NOMO-1 (cell line): ENCODE measurements at regions not wholly inside any gene's neighbourhood (a gene's known extent, or its start where the extent isn't known, plus 50 kb on each side); places are given as distances from the start of the nearest gene placed in this dataset.

Experiments used
- DNase-seq, 2 experiments: peaks; one replicate each; lab custom pipeline; 2025; ENCODE audit not compliant: unreplicated experiment in 2 of 2; lab: John Stamatoyannopoulos, UW

DNA sequence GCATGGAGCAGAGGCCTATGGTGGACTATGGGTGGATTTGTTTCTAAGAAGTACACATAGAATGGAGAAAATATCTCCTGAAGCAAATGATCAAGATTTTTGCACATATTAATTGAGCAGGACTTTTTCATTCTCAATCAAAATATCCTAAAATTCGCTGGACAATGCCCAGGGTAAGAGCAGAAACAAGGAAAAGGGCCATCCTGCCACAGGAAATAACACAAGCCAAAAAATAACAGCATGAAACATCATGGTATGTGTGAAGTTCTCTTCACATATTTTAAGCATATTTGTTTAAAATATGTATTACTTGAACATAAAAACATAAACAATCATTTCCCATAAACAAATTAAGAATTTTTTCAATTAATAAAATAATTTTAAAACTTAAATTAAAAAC lies 868.9 kb downstream of the EPHA7 start:
- DNase-seq = no peak

GRCh38 chr6:92545861-92546260 lies 873.5 kb downstream of the EPHA7 start:
- DNase-seq = no peak

DNA sequence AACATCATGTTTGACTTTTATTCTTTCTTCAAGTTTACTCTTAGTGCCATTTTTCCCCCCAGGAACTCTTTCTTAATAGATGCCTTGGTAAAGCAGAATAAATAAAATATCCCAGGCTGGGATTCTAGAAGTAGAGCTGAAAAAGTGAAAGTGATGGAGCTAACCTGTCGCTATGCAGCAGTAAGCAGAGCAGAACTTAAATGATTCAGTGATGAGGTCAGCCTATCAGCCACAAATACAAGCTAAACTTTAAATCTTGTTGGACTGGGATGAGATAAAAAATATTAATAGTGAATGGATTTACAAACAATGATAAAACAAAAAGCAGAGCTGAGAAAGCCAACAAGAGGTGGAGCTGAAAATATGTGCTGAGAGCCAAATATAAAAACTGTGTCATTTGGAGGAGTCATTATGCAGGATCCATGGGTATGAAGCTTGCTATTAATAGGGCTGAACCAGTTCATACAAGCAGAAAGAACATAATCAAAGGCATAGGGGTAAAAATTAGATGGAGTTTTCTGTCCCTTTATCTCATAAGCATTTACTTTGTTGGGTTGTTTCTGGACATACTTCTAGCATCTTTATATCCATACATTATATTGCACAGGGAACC lies 877.8 kb downstream of the EPHA7 start:
- DNase-seq = no peak

- DNase-seq = no peak
These were observed 880.4 kb downstream of the EPHA7 start for GRCh38 chr6:92538926-92539325.

- no peak for DNase-seq
These were observed 881.1 kb downstream of the EPHA7 start for GRCh38 chr6:92538275-92538674.

DNA sequence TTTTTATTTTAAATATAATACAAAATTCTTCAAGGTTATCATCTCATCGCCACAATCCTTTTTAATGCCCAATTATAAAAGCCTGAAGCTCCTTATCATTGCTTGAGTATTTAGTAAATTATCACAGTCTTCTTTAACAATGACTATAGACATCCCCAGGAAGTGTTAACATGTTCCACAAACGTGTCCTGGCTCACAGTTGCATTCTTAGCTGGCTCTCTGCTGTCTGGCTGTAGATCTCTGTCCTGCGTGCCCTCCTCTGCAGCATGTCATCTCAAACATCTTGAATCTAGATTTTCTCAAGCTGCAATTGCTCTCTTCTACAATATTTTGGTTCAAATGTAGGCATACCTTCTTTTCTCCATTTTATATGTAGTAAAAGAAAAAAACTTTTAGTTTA lies 885.2 kb downstream of the EPHA7 start:
- no peak for DNase-seq

GRCh38 chr6:92522589-92522988 lies 896.8 kb downstream of the EPHA7 start:
- no peak for DNase-seq

- DNase-seq = no peak
These were observed 897.8 kb downstream of the EPHA7 start for GRCh38 chr6:92521553-92521952.

DNA sequence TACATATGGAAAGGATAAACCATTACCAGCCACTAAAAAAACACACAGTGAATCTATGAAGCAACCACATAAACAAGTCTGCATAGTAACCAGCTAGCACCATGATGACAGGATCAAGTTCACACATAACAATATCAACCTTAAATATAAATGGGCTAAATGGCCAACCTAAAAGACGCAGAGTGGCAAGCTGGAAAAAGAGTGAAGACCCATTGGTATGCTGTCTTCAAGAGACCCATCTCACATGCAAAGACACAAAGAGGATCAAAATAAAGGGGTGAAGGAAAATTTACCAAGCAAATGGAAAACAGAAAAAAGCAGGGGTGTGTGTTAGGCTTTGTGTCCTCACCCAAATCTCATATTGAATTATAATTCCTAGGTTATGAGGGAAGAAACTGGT lies 909.2 kb downstream of the EPHA7 start:
- DNase-seq = no peak

- no peak for DNase-seq
These were observed 911.8 kb downstream of the EPHA7 start for GRCh38 chr6:92507552-92507951.

DNA sequence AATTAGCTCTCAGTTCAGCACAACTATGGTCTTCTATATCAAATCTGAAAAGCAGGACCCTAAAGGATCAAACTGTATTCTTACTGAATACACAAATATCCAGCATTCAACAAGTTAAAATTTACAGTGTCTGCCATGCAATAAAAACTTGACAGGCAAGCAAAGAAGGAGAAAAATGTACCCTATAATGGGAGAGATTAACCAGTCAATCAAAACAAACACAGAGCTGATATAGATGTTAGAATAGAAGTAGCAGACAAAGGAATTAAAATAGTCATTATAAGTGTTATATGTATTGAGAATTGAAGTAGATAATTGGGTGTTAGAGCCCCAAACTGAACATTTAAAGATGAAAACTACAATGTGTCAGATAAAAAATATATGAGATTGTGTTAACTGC lies 914.9 kb downstream of the EPHA7 start:
- DNase-seq = no peak

- no peak for DNase-seq
These were observed 922.1 kb downstream of the EPHA7 start for GRCh38 chr6:92497281-92497680.

- no peak for DNase-seq
These were observed 922.8 kb downstream of the EPHA7 start for GRCh38 chr6:92496527-92496926.

GRCh38 chr6:92495242-92495641 lies 924.1 kb downstream of the EPHA7 start:
- no peak for DNase-seq

DNA sequence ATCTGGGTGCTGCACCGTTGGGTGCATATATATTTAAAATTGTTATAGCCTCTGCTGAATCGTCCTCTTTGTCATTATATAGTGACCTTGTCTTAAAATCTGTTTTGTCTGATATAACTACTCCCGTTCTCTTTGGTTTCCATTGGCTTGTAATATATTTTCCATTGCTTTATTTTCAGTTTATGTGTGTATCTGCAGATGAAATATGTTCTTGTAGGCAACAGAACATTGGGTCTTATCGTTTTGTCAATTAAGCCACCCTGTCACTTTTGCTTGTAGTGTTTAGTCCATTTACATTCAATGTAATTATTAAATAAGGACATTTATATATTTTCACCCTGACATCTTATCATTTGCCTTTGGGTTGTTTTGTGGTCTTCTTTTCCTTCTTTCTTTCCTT lies 933.9 kb downstream of the EPHA7 start:
- no peak for DNase-seq

GRCh38 chr6:92479831-92480230 lies 939.5 kb downstream of the EPHA7 start:
- no peak for DNase-seq

- no peak for DNase-seq
These were observed 946.3 kb downstream of the EPHA7 start for GRCh38 chr6:92473056-92473455.

- DNase-seq = no peak
These were observed 950.1 kb downstream of the EPHA7 start for GRCh38 chr6:92469186-92469828.

DNA sequence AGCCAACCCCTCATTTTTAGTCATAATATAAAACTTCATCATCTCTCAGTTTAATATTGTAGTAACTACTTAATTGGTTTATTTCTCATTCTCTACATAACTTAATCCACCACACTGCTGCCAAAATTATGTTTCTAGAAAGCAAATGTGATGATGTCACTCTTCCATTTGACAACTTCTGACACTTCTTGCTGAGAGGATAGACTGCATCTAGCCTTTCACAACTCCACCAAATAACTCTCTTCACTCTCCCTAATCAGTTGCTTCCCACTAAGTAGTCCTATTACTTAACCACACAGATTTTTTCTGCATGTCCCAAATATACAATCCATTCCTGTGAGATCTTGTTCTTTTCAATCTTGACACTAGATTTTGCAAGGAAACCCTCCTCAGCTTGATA lies 951.3 kb downstream of the EPHA7 start:
- no peak for DNase-seq

- DNase-seq = no peak
These were observed 959.2 kb downstream of the EPHA7 start for GRCh38 chr6:92460133-92460532.

GRCh38 chr6:92459606-92460005 lies 959.8 kb downstream of the EPHA7 start:
- DNase-seq = no peak

DNA sequence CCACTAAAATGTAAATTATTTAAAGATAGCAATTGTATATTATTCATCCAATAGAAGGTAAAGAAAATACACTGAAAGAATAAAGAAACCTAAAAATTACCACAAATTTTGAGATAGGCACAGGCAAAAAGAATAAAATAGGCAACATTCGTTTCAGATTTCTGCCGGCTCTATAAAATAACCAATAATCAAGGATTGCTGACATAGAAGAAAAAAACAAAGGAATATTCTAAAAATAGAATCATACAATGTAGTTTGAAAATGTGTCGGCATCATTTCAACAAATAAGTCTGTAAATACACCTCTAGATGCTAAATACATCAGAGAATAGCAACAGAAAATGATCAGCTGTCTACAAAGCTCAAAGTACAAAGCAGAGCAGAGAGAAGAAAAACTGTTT lies 973.3 kb downstream of the EPHA7 start:
- no peak for DNase-seq

- DNase-seq = no peak
These were observed 985.4 kb downstream of the EPHA7 start for GRCh38 chr6:92433911-92434310.
